T-helper 1 cell treated with Interleukin-12 subunit alpha and Interleukin-12 subunit beta and Interleukin-4 antibody, amounts not matched to agents 30 μg/mL and 1 μg/mL, for 36 hours (primary cell): ENCODE measurements at regions not wholly inside any gene's neighbourhood (a gene's known extent, or its start where the extent isn't known, plus 50 kb on each side); places are given as distances from the start of the nearest gene placed in this dataset.
"Not testable (repeated sequence)": the region's sequence is repeated elsewhere in the genome, so short reads cannot be mapped to it uniquely, and the experiment has no call there.

ENCODE experiments used
- H3K27ac Mint-ChIP-seq: one replicate; pipeline ENCODE4 v1.8.0; 2021; ENCODE audit warnings: mild to moderate bottlenecking, mixed read lengths
- H3K27me3 Mint-ChIP-seq: one replicate; pipeline ENCODE4 v1.8.0; 2021; ENCODE audit warnings: low read depth, mixed read lengths
- H3K36me3 Mint-ChIP-seq: one replicate; pipeline ENCODE4 v1.8.0; 2021; ENCODE audit warnings: low read depth, mixed read lengths
- H3K4me1 Mint-ChIP-seq: one replicate; pipeline ENCODE4 v1.8.0; 2021; ENCODE audit warnings: low read depth, mixed read lengths
- H3K4me3 Mint-ChIP-seq: one replicate; pipeline ENCODE4 v1.8.0; 2021; ENCODE audit warnings: mild to moderate bottlenecking, moderate library complexity, mixed read lengths
- H3K9me3 Mint-ChIP-seq: one replicate; pipeline ENCODE4 v1.8.0; 2021; ENCODE audit warnings: mixed read lengths

- H3K27ac Mint-ChIP-seq = no peak overlapping the region
- H3K4me1 Mint-ChIP-seq = no peaks in the 10 kb centered on the region
- H3K36me3 Mint-ChIP-seq = no peaks in the 10 kb centered on the region
- no peaks in the 10 kb centered on the region for H3K9me3 Mint-ChIP-seq
- no peak overlapping the region for H3K4me3 Mint-ChIP-seq
- H3K27me3 Mint-ChIP-seq = peaks cover 2% of the 10 kb centered on the region
Measured at GRCh38 chr15:36447373-36447772, 132.1 kb upstream of the CDIN1 start.

DNA sequence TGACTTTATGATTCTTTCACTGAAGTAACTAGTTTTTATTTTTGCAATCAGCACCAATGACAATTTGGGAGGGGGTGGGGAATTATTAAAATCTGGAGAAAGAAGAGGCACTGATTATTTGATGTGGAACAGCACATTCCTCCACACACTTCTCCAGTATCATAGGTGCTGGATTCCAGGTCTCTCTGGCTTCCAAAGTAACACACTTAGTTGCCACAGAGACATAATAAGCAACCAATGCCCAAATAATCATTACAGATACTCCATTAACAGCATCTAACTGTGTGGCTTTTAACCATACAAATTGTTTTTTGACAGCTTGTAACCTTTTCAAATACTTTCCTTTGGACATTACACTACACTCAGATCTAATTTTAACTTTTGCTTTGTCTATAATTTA is 131.0 kb upstream of the CDIN1 start:
- H3K4me3 Mint-ChIP-seq = no peak overlapping the region

GRCh38 chr15:36449084-36449661 is 130.3 kb upstream of the CDIN1 start:
- peaks cover under 1% of the 10 kb centered on the region for H3K9me3 Mint-ChIP-seq
- no peak overlapping the region for H3K4me3 Mint-ChIP-seq
- H3K27me3 Mint-ChIP-seq = no peaks in the 10 kb centered on the region
- H3K27ac Mint-ChIP-seq = no peak overlapping the region
- H3K36me3 Mint-ChIP-seq = no peaks in the 10 kb centered on the region
- no peaks in the 10 kb centered on the region for H3K4me1 Mint-ChIP-seq

More for the DNA sequence above, 131.0 kb upstream of the CDIN1 start:
- Mint-ChIP-seq H3K36me3 (no peaks in the 10 kb centered on the region), H3K4me1 (no peaks in the 10 kb centered on the region), H3K9me3 (no peaks in the 10 kb centered on the region), H3K27me3 (no peaks in the 10 kb centered on the region), H3K27ac (no peak overlapping the region)

- Mint-ChIP-seq H3K27ac (no peak overlapping the region), H3K9me3 (peaks cover 4% of the 10 kb centered on the region), H3K4me1 (no peaks in the 10 kb centered on the region), H3K4me3 (no peak overlapping the region), H3K36me3 (no peaks in the 10 kb centered on the region), H3K27me3 (no peaks in the 10 kb centered on the region)
Measured at GRCh38 chr15:36449662-36450145, 129.7 kb upstream of the CDIN1 start.

DNA sequence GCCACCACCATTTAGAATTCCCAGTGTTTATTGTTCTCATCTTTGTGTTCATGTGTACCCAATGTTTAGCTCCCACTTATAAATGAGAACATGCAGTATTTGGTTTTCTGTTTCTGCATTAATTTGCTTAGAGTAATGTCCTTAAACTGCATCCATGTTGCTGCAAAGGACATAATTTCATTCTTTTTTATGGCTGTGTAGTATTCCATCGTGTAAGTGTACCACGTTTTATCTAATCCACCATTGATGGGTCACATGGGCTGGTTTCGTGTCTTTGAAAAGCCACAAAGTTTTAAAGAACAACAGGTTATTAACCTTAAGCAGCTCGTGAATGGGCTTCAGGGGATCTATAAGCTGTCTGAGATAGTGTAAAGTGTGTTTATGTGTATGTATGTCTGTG is 125.2 kb upstream of the CDIN1 start:
- H3K4me1 Mint-ChIP-seq = not testable (repeated sequence)

DNA sequence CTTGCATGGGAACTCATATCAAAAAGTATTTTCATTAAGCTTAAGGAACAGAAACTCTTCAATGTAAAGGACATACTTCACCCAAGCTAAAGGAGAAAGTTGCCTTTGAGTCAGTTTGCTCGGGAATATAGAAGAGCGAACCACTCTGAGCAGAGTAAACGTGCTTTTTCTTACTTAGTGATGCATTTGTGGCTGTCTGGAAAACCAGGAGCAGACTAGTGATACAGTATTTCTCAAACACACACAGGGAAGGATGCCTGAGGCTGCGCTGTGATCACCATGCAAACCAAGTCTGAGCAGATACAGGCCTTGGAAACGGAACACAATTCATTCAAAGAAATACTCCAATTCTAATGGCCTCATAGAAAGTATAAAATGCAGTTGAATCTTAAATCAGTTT is 121.0 kb upstream of the CDIN1 start:
- Mint-ChIP-seq H3K36me3 (no peaks in the 10 kb centered on the region), H3K4me3 (no peak overlapping the region), H3K27me3 (no peaks in the 10 kb centered on the region), H3K9me3 (peaks cover 14% of the 10 kb centered on the region), H3K27ac (no peak overlapping the region), H3K4me1 (no peaks in the 10 kb centered on the region)

More for the DNA sequence above, 125.2 kb upstream of the CDIN1 start:
- H3K36me3 Mint-ChIP-seq, H3K27ac Mint-ChIP-seq, H3K27me3 Mint-ChIP-seq, H3K9me3 Mint-ChIP-seq, H3K4me3 Mint-ChIP-seq: not testable (repeated sequence)

DNA sequence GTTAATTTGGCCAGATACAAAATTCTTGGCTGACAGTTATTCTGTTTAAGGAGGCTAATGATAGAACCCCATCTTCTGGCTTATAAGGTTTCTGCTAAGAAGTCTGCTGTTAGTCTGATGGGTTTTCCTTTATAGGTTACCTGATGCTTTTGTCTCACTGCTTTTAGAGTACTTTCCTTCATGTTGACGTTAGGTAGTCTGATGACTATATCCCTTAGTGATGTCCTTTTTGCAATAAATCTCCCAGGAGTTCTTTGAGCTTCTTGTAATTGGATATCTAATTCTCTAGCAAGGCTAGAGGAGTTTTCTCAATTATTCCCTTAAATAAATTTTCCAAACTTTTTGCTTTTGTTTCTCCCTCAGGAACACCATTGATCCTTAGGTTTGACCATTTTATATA is 114.1 kb upstream of the CDIN1 start:
- H3K9me3 Mint-ChIP-seq = peaks cover 19% of the 10 kb centered on the region
- no peaks in the 10 kb centered on the region for H3K36me3 Mint-ChIP-seq
- H3K4me1 Mint-ChIP-seq = no peaks in the 10 kb centered on the region
- no peak overlapping the region for H3K27ac Mint-ChIP-seq
- H3K27me3 Mint-ChIP-seq = no peaks in the 10 kb centered on the region
- H3K4me3 Mint-ChIP-seq = no peak overlapping the region

GRCh38 chr15:36468746-36469145 is 110.7 kb upstream of the CDIN1 start:
- H3K36me3 Mint-ChIP-seq = no peaks in the 10 kb centered on the region
- no peak overlapping the region for H3K4me3 Mint-ChIP-seq
- H3K27me3 Mint-ChIP-seq = no peaks in the 10 kb centered on the region
- H3K9me3 Mint-ChIP-seq = peaks cover 8% of the 10 kb centered on the region
- no peaks in the 10 kb centered on the region for H3K4me1 Mint-ChIP-seq
- H3K27ac Mint-ChIP-seq = no peak overlapping the region

GRCh38 chr15:36469311-36469966 is 110.0 kb upstream of the CDIN1 start:
- no peaks in the 10 kb centered on the region for H3K36me3 Mint-ChIP-seq

DNA sequence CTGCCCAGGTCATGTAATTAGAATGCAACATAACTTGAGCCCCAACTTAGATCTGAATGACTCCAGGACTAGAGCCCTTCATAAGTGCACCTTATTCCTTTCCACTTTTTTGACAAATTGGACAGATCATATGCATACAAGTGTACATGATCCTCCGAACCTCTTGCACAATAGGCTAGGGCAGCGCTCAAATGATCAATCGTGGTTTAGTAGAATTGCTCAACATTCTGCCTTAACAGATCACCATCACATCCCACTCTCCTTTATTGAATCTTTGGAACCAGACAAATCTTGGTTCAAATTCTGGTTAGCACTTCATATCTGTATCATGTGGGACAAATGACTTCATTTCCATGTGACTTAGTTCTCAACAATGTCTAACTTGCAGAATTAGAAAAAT is 106.8 kb upstream of the CDIN1 start:
- no peaks in the 10 kb centered on the region for H3K9me3 Mint-ChIP-seq
- no peak overlapping the region for H3K4me3 Mint-ChIP-seq
- H3K36me3 Mint-ChIP-seq = no peaks in the 10 kb centered on the region
- H3K4me1 Mint-ChIP-seq = no peaks in the 10 kb centered on the region
- no peaks in the 10 kb centered on the region for H3K27me3 Mint-ChIP-seq
- H3K27ac Mint-ChIP-seq = no peak overlapping the region

More at GRCh38 chr15:36469311-36469966, 110.0 kb upstream of the CDIN1 start:
- peaks cover 5% of the 10 kb centered on the region for H3K9me3 Mint-ChIP-seq
- H3K4me3 Mint-ChIP-seq = no peak overlapping the region
- H3K4me1 Mint-ChIP-seq = no peaks in the 10 kb centered on the region
- H3K27ac Mint-ChIP-seq = no peak overlapping the region
- H3K27me3 Mint-ChIP-seq = no peaks in the 10 kb centered on the region

- no peak overlapping the region for H3K4me3 Mint-ChIP-seq
- no peaks in the 10 kb centered on the region for H3K36me3 Mint-ChIP-seq
- no peaks in the 10 kb centered on the region for H3K9me3 Mint-ChIP-seq
- no peaks in the 10 kb centered on the region for H3K4me1 Mint-ChIP-seq
- no peak overlapping the region for H3K27ac Mint-ChIP-seq
- H3K27me3 Mint-ChIP-seq = no peaks in the 10 kb centered on the region
Measured at GRCh38 chr15:36478561-36478960, 100.9 kb upstream of the CDIN1 start.

DNA sequence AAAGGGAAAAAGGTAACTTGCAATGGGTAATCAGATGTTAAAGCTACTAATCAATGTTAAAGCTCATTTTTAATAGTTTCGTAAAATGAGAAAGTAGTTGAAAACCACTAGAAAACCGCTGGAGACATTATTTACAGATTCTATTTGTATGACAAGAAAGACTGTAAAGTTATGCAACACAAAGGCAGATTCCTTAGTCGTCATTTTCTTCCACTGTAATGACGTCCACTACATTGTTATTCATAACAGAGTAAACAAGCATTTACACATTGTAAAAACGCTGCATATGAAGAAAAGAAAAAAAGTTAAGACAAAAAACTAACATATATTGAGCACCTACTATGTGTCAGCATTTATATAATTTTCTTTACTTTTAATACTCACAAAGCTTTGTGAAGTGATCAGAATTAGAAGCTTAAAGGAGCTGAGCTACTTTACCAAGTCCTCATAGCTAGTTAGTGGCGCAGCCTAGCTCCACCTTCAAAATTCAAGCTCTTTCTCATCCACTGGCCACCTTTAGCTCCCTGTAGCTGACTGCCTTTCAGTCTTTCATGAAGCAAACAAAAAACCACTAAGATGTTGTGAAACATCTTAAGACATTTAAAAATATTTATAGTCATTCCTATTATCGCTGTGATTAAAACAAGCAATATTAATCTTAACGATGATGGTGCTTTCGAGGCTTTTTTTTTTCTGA is 100.1 kb upstream of the CDIN1 start:
- Mint-ChIP-seq H3K36me3 (no peaks in the 10 kb centered on the region), H3K4me1 (no peaks in the 10 kb centered on the region), H3K27me3 (no peaks in the 10 kb centered on the region), H3K9me3 (no peaks in the 10 kb centered on the region), H3K27ac (no peak overlapping the region), H3K4me3 (no peak overlapping the region)

- Mint-ChIP-seq H3K27me3 (no peaks in the 10 kb centered on the region), H3K9me3 (no peaks in the 10 kb centered on the region), H3K27ac (no peak overlapping the region), H3K36me3 (no peaks in the 10 kb centered on the region), H3K4me1 (no peaks in the 10 kb centered on the region), H3K4me3 (no peak overlapping the region)
Measured at GRCh38 chr15:36481156-36481555, 98.3 kb upstream of the CDIN1 start.

DNA sequence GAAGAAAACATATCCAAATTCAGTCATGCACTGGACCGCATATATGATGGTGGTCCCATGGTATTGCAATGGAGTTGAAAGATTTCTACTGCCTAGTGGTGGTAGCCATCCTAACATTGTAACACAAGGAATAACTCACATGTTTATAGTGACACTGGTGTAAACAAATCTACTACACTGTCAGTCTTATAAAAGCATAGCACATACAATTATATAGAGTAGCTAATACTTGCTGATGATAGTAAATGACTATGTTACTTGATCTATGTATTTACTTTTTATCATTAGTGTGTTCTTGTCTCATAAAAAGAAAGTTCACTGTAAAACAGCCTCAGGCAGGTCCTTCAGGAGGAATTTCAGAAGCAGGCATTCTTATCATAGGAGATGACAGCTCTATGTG is 96.0 kb upstream of the CDIN1 start:
- no peaks in the 10 kb centered on the region for H3K4me1 Mint-ChIP-seq
- H3K4me3 Mint-ChIP-seq = no peak overlapping the region
- no peaks in the 10 kb centered on the region for H3K36me3 Mint-ChIP-seq
- H3K27me3 Mint-ChIP-seq = no peaks in the 10 kb centered on the region
- H3K9me3 Mint-ChIP-seq = no peaks in the 10 kb centered on the region
- no peak overlapping the region for H3K27ac Mint-ChIP-seq
